ENCODE measurements at regions not wholly inside any gene's neighbourhood (a gene's known extent, or its start where the extent isn't known, plus 50 kb on each side); places are given as distances from the start of the nearest gene placed in this dataset.

- no peaks in the 10 kb centered on the region for H3K36me3 Mint-ChIP-seq
- peak overlapping the region; percentile 41 for H3K27ac Mint-ChIP-seq
- H3K4me3 Mint-ChIP-seq = peak overlapping the region; percentile 57
- no peaks in the 10 kb centered on the region for H3K9me3 Mint-ChIP-seq
- H3K27me3 Mint-ChIP-seq = no peaks in the 10 kb centered on the region
- H3K4me1 Mint-ChIP-seq (ENCODE audit: unreplicated experiment) = peaks cover 61% of the 10 kb centered on the region
- TF ChIP-seq CTCF (conservative IDR thresholded peaks at IDR 0.05) = no peak
- no peak for DNase-seq (ENCODE audit: extremely low spot score, unreplicated experiment)
Measured at GRCh38 chr17:77433385-77434135, 292.8 kb downstream of the SEC14L1 start.

DNA sequence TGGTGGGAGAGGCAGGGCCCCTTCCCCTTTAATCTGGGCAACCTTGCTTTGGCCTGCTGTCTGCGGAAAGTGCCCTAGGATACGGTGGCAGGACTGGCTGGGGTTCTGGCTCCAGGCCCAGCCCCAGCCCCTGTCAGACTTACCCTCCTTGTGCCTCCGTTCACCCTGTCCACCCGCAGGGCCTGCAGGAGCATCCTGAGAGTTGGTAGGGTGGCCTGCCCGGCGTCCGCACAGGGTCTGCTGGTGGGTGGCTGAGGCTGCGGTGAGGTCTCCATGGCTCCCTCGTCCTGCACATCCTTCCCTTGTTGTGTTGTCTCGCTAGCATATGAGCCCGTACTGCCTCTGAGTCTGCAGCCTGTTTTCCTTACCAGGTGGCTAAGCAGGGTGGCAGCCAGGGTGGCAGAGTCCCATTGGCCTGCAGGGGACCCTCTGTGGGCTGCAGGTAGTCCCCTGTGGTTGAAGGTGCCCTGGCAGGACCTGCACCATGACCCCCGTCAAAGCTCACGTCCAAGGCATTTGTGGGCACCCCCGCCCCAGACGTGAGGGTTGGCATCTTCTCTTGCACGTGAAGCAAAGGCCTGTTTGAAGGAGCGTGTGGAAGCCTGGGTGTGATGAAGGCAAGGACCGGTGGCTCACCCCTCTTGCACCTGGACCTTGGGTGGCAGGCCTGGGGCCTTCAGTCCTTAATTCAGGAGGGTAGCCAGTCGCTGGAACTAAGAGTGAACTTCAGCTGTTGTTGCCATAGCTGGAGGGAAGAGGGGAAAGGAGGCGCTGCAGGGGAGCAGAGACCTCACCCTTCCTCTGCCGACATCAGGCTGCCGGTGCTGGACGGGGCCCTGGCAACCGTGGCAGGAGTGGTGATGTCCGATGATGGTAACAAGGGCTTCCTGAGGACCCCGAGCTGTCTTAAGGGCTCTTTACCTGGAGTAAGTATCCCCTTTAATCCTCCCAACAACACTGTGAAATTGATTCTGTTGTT is 293.7 kb downstream of the SEC14L1 start:
- Mint-ChIP-seq H3K27ac (peak overlapping the region; percentile 41), H3K4me3 (peak overlapping the region; percentile 57), H3K36me3 (no peaks in the 10 kb centered on the region), H3K27me3 (no peaks in the 10 kb centered on the region), H3K4me1 (ENCODE audit: unreplicated experiment) (peaks cover 61% of the 10 kb centered on the region), H3K9me3 (no peaks in the 10 kb centered on the region)
- TF ChIP-seq CTCF (conservative IDR thresholded peaks at IDR 0.05) = no peak
- DNase-seq (ENCODE audit: extremely low spot score, unreplicated experiment) = no peak

DNA sequence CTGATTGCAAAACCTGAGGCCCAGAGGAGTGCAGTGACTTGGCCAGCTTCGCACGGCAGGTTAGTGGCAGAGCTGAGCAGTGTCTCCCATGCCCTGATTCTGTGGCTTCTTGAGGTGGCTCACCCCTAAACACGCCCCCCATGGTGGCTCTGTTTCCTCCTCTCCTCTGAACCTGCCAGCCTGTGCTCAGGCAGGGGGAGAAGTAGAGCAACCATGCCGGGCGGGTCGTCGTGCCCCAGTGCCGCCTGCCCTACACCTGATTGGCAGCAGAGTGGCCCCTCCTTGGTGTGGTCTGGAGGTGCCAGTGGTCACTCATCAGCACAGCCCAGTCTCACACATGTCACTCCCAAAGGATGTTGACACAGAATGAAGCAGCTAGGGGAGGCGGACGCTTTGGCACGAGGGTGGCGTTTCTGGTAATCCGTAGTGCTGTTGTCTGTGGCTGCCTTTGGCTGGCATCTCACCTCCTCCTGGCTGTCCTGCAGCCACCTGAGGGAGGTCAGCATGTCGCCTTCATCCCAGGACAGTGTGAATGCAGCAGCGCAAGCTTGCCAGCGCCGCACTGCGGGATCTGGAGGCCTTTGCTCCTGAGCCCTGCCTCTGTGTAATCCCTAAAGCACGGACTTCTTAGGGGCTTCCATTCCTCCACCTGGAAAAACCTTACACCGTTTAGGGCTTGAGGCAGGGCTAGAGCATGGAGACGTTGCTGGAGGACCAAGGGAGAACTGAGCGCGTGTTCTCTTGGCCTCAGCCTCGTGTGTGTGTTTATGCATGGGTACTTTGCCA is 294.7 kb downstream of the SEC14L1 start:
- peak overlapping the region; percentile 64 for H3K27ac Mint-ChIP-seq
- DNase-seq (ENCODE audit: extremely low spot score, unreplicated experiment) = no peak
- H3K9me3 Mint-ChIP-seq = no peaks in the 10 kb centered on the region
- no peak for TF ChIP-seq CTCF (conservative IDR thresholded peaks at IDR 0.05)
- H3K4me3 Mint-ChIP-seq = peak overlapping the region; percentile 83
- H3K36me3 Mint-ChIP-seq = no peaks in the 10 kb centered on the region
- H3K27me3 Mint-ChIP-seq = no peaks in the 10 kb centered on the region
- H3K4me1 Mint-ChIP-seq (ENCODE audit: unreplicated experiment) = peaks cover 58% of the 10 kb centered on the region

GRCh38 chr17:77436058-77436442 is 295.3 kb downstream of the SEC14L1 start:
- no peaks in the 10 kb centered on the region for H3K27me3 Mint-ChIP-seq
- H3K4me1 Mint-ChIP-seq (ENCODE audit: unreplicated experiment) = peaks cover 56% of the 10 kb centered on the region
- no peaks in the 10 kb centered on the region for H3K36me3 Mint-ChIP-seq

More at GRCh38 chr17:77436058-77436442, 295.3 kb downstream of the SEC14L1 start:
- H3K4me3 Mint-ChIP-seq = peak overlapping the region; percentile 83
- no peaks in the 10 kb centered on the region for H3K9me3 Mint-ChIP-seq
- peak overlapping the region; percentile 64 for H3K27ac Mint-ChIP-seq
- TF ChIP-seq CTCF (conservative IDR thresholded peaks at IDR 0.05) = no peak
- no peak for DNase-seq (ENCODE audit: extremely low spot score, unreplicated experiment)
